ENCODE measurements at regions not wholly inside any gene's neighbourhood (a gene's known extent, or its start where the extent isn't known, plus 50 kb on each side); places are given as distances from the start of the nearest gene placed in this dataset.

DNA sequence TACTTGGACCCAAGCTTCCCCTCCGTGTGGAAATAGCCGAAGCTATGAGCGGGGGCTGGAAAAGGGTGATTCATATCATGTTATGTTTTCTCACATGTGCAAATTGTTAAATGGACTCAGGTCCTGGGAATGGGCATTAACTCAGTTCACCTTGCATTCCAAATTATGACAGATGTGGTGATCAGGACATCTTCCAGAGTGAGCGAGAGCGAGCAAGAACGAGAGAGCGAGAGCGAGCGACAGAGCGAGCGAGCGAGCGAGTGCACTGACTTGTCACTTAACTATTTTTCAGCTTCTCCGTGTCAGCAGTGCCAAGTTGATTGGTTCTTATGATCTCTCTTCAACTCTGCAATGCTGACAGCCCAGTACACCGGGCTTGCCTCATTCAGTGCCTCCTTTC, 437.4 kb upstream of the NRSN1 start:
- DNase-seq (no peak), ATAC-seq (ENCODE audit: low read depth) (no peak)
- H3K36me3 ChIP-seq (ENCODE audit: control insufficient read depth, insufficient read depth, low read length) = no peaks in the 10 kb centered on the region
- H2AK5ac ChIP-seq (ENCODE audit: low read depth, low read length) = no peak overlapping the region
- no peak overlapping the region for H4K5ac ChIP-seq (ENCODE audit: low read depth, low read length)
- H3K56ac ChIP-seq (ENCODE audit: extremely low read depth, insufficient read depth, low read length) = no peak overlapping the region
- in situ Hi-C loops (cut with MboI; ENCODE audit: low sequenced_read_pairs) (no loop called here), intact Hi-C loops (cut with micrococcal nuclease) (no loop called here), dilution Hi-C loops (cut with HindIII; ENCODE audit: low sequenced_read_pairs, unreplicated experiment) (no loop called here)
- no peak overlapping the region for H3K4ac ChIP-seq (ENCODE audit: low read depth, low read length)
- TF ChIP-seq MAZ (IDR thresholded peaks at IDR 0.05; ENCODE audit: borderline replicate concordance, low read depth, low read length) = no peak
- TF ChIP-seq NFE2L2 (IDR thresholded peaks at IDR 0.05; ENCODE audit: low read depth, low read length) = no peak
- TF ChIP-seq POLR2A (IDR thresholded peaks at IDR 0.05; ENCODE audit: low read depth, low read length) = no peak
- TF ChIP-seq RFX5 (IDR thresholded peaks at IDR 0.05; ENCODE audit: low read depth, low read length) = no peak
- no peak for TF ChIP-seq BHLHE40 (IDR thresholded peaks at IDR 0.05; ENCODE audit: low read depth, low read length)
- TF ChIP-seq, protein P1, sequence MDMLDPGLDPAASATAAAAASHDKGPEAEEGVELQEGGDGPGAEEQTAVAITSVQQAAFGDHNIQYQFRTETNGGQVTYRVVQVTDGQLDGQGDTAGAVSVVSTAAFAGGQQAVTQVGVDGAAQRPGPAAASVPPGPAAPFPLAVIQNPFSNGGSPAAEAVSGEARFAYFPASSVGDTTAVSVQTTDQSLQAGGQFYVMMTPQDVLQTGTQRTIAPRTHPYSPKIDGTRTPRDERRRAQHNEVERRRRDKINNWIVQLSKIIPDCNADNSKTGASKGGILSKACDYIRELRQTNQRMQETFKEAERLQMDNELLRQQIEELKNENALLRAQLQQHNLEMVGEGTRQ (IDR thresholded peaks at IDR 0.05; ENCODE audit: low read depth, low read length) = no peak
- no peak for TF ChIP-seq SMC3 (IDR thresholded peaks at IDR 0.05; ENCODE audit: low read depth, low read length)
- no peak for TF ChIP-seq MXI1 (IDR thresholded peaks at IDR 0.05; ENCODE audit: borderline replicate concordance, low read depth, low read length)
- no peak for TF ChIP-seq FOS (IDR thresholded peaks at IDR 0.05; ENCODE audit: low read depth, low read length)
- TF ChIP-seq, protein P2, sequence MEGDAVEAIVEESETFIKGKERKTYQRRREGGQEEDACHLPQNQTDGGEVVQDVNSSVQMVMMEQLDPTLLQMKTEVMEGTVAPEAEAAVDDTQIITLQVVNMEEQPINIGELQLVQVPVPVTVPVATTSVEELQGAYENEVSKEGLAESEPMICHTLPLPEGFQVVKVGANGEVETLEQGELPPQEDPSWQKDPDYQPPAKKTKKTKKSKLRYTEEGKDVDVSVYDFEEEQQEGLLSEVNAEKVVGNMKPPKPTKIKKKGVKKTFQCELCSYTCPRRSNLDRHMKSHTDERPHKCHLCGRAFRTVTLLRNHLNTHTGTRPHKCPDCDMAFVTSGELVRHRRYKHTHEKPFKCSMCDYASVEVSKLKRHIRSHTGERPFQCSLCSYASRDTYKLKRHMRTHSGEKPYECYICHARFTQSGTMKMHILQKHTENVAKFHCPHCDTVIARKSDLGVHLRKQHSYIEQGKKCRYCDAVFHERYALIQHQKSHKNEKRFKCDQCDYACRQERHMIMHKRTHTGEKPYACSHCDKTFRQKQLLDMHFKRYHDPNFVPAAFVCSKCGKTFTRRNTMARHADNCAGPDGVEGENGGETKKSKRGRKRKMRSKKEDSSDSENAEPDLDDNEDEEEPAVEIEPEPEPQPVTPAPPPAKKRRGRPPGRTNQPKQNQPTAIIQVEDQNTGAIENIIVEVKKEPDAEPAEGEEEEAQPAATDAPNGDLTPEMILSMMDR (conservative IDR thresholded peaks at IDR 0.05; ENCODE audit: low read depth, low read length) = no peak
- TF ChIP-seq, protein P3, sequence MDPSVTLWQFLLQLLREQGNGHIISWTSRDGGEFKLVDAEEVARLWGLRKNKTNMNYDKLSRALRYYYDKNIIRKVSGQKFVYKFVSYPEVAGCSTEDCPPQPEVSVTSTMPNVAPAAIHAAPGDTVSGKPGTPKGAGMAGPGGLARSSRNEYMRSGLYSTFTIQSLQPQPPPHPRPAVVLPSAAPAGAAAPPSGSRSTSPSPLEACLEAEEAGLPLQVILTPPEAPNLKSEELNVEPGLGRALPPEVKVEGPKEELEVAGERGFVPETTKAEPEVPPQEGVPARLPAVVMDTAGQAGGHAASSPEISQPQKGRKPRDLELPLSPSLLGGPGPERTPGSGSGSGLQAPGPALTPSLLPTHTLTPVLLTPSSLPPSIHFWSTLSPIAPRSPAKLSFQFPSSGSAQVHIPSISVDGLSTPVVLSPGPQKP (IDR thresholded peaks at IDR 0.05; ENCODE audit: borderline replicate concordance, low read depth, low read length) = no peak
- TF ChIP-seq RAD21 (IDR thresholded peaks at IDR 0.05; ENCODE audit: low read length) = no peak
- TF ChIP-seq CEBPB (IDR thresholded peaks at IDR 0.05; ENCODE audit: low read depth, low read length) = no peak
- TF ChIP-seq CHD1 (IDR thresholded peaks at IDR 0.05; ENCODE audit: low read depth, low read length) = no peak
- TF ChIP-seq RCOR1 (IDR thresholded peaks at IDR 0.05; ENCODE audit: insufficient replicate concordance, low read length) = no peak
- no peak for TF ChIP-seq MAFK (IDR thresholded peaks at IDR 0.05; ENCODE audit: low read depth, low read length)
- no peak overlapping the region for H2AK9ac ChIP-seq (replicated peaks; ENCODE audit: low read depth, low read length, poor library complexity)
- H4K20me1 ChIP-seq (ENCODE audit: insufficient read depth, low read length) = no peaks in the 10 kb centered on the region
- no peak overlapping the region for H3K14ac ChIP-seq (replicated peaks; ENCODE audit: low read depth, low read length)
- peaks cover 6% of the 10 kb centered on the region for H3K9me3 ChIP-seq (ENCODE audit: control insufficient read depth, insufficient read depth, low read length)
- no peaks in the 10 kb centered on the region for H3K27me3 ChIP-seq (ENCODE audit: control insufficient read depth, insufficient read depth, low read length)
- no peak overlapping the region for H2BK20ac ChIP-seq (ENCODE audit: low read depth, low read length)
- ChIA-PET CTCF (no interaction called here), POLR2A (ENCODE audit: unreplicated experiment) (no interaction called here)
- no peaks in the 10 kb centered on the region for H3K9me1 ChIP-seq (ENCODE audit: insufficient read depth, low read length)
- H2AFZ ChIP-seq (replicated peaks; ENCODE audit: low read length, poor library complexity) = no peak overlapping the region
- no peak overlapping the region for H2BK5ac ChIP-seq (ENCODE audit: low read depth, low read length, poor library complexity, severe bottlenecking)
- no peak overlapping the region for H3K9ac ChIP-seq (ENCODE audit: low read depth, low read length)
- no CpG with 5 or more reads among the region's 15 CpGs for WGBS, 2 experiments (ENCODE audit: extremely low coverage in 2 of 2, insufficient read length in 1 of 2)
- no peak overlapping the region for H4K8ac ChIP-seq (ENCODE audit: low read depth in 2 of 2, low read length in 2 of 2)
- H3K4me1 ChIP-seq (ENCODE audit: control insufficient read depth, insufficient read depth, low read length) = no peaks in the 10 kb centered on the region
- H3K4me3 ChIP-seq (ENCODE audit: insufficient read depth, low read depth, low read length) = no peak overlapping the region
- H3K23ac ChIP-seq (ENCODE audit: low read depth, low read length) = no peak overlapping the region
- H3K79me1 ChIP-seq (ENCODE audit: low read depth in 1 of 2, low read length in 2 of 2) = no peaks in the 10 kb centered on the region
- no TSS peak for BruUV-seq (replicated peaks)
- H3K18ac ChIP-seq (ENCODE audit: low read depth, low read length) = no peak overlapping the region
- H4K91ac ChIP-seq (ENCODE audit: insufficient read depth, low read depth, low read length) = no peak overlapping the region
- H2BK120ac ChIP-seq (ENCODE audit: low read depth, low read length) = no peak overlapping the region
- no peak overlapping the region for H3K4me2 ChIP-seq (ENCODE audit: low read depth, low read length)
- H2BK15ac ChIP-seq (ENCODE audit: low read depth, low read length) = no peak overlapping the region
- H3K27ac ChIP-seq (ENCODE audit: insufficient read depth, low read length) = no peak overlapping the region
